Activated T-cell treated with anti-CD3 and anti-CD28 coated beads, Interleukin-2, amount 50 U/mL, for 1 hour (primary cell): ENCODE measurements at regions not wholly inside any gene's neighbourhood (a gene's known extent, or its start where the extent isn't known, plus 50 kb on each side); places are given as distances from the start of the nearest gene placed in this dataset.
"Not testable (repeated sequence)": the region's sequence is repeated elsewhere in the genome, so short reads cannot be mapped to it uniquely, and the experiment has no call there.

Experiments used
- DNase-seq: peaks from one replicate; pipeline ENCODE4 v3.0.0-alpha.2; 2020

DNA sequence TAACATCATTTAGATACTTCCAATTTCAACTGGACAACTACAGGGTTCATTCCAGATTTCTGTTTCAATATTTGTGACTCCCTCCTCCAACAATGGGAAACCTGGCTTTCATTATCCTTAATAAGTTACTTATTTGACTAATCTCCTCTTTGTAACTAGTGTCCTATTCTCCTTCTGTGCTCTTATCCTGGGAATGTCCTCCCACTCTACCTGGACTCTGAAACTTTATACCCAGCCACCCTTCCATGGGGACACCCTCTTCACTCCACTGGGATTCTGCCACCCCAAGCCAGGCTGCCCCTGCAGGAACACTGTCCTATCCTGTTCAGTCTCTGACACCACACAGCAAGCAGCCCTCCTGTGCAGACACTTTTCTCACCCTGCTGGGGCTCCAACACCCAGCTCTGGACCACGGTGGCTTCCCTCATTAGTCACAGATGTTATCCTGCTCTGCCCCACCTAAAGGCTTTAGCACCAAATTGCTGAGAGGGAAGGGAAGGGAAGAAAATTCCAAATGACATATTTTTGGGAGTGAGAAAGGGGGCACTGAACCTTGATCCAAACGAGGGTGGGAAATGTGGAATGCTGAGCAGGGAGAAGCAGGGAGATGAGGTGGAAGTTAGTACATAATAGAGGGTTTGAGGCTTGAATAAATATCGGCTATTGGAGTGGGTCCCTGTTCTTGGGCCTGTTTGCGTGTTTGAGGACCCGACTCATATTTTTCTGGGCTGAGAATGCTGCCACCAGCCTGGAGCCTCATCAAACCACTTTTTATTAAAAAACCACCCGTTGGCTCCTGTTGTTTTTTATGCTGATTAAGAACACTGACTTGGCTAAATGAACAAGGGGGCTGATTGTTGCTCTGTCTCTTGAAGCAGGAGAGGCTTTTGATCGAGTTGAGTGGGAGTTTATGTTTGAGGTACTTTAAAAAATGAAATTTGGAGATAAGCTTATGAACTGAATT is 54.0 kb upstream of the AKIRIN2 start:
- DNase-seq, result no peak

DNA sequence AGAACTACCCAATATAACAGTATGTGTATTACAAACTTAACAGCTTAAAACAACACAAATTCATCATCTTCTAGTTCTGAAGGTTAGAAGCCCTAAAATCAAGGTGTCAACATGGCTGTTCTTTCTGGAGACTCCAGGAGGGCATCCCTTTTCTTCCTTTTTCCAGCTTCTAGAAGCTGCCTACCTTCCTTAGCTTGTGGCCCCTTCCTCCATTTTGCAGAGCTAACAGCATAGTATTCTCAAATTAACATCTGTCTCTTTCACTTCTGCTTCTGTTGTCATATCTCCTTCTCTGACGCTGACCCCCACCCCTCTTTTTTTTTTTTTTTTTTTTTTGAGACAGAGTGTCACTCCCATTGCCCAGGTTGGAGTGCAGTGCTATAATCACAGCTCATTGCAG is 52.8 kb upstream of the AKIRIN2 start:
- DNase-seq, result no peak

DNA sequence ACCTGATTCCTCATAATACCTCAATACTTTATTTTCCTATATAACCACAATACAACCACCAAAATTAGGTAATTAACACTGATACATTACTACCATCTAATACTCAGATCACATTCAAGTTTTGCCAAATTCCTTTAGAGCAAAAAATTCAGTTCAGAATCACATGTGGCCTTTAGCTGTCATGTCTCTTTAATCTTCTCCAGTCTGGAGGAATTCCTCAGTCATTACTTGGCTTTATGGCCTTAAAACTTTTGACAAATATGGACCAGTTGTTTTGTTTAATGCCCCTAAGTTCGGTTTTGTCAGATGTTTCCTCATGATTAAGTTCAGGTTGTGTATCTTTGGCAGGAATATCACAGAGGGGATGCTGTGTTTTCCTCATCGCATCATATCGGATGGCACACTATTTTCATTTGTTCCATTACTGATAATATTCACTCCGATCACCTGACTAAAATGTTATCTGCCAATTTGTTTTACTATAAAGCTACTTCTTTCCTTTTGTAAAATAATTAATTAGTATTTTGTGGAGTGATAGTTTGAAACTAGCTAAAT is 51.2 kb upstream of the AKIRIN2 start:
- DNase-seq, result no peak

GRCh38 chr6:87752503-87752902 is 50.5 kb upstream of the AKIRIN2 start:
- DNase-seq, result not testable (repeated sequence)
